ENCODE measurements at regions not wholly inside any gene's neighbourhood (a gene's known extent, or its start where the extent isn't known, plus 50 kb on each side); places are given as distances from the start of the nearest gene placed in this dataset.

- H3K4me3 ChIP-seq (ENCODE audit: low read length) = no peak overlapping the region
- no peaks in the 10 kb centered on the region for H4K20me1 ChIP-seq (ENCODE audit: low read length)
- no TSS peak for BruUV-seq (replicated peaks)
- H2AFZ ChIP-seq (ENCODE audit: low read length) = no peak overlapping the region
- H3K9me2 ChIP-seq (replicated peaks; ENCODE audit: low read length) = no peaks in the 10 kb centered on the region
- H3K36me3 ChIP-seq (ENCODE audit: low read depth, low read length) = no peaks in the 10 kb centered on the region
- peaks cover 10% of the 10 kb centered on the region; the same call in 1 of the 2 replicates for H3K27me3 ChIP-seq (ENCODE audit: low read length)
- ATAC-seq (no peak), DNase-seq (no peak)
- intact Hi-C loops (cut with micrococcal nuclease) = no loop called here
- TF ChIP-seq EZH2 (IDR thresholded peaks at IDR 0.05; ENCODE audit: low read length, unreplicated experiment) (no peak), CTCF (conservative IDR thresholded peaks at IDR 0.05; ENCODE audit: low read depth, low read length) (no peak), EZH2phosphoT487 (IDR thresholded peaks at IDR 0.05; ENCODE audit: borderline replicate concordance, low read length) (no peak)
- no peak overlapping the region for H3K9ac ChIP-seq (ENCODE audit: low read length)
- ChIA-PET POLR2A (ENCODE audit: unreplicated experiment) (no interaction called here), CTCF (no interaction called here)
- H3F3A ChIP-seq (ENCODE audit: low read length, unreplicated experiment) = no peaks in the 10 kb centered on the region
- peaks cover 15% of the 10 kb centered on the region for H3K4me1 ChIP-seq (ENCODE audit: insufficient read depth, low read length)
- no peak overlapping the region for H3K4me2 ChIP-seq (ENCODE audit: low read length)
- no peaks in the 10 kb centered on the region for H3K79me2 ChIP-seq (ENCODE audit: low read length)
- no peak overlapping the region for H3K27ac ChIP-seq (ENCODE audit: low read length)
- H3K9me3 ChIP-seq (ENCODE audit: low read length) = 0 out of 2 replicates have a peak, but pooled peaks cover 8% of the 10 kb centered on the region
These were observed 109.7 kb upstream of the HS6ST1 start for GRCh38 chr2:128428415-128428814.

- TF ChIP-seq CTCF (conservative IDR thresholded peaks at IDR 0.05; ENCODE audit: low read depth, low read length) (no peak), EZH2phosphoT487 (IDR thresholded peaks at IDR 0.05; ENCODE audit: borderline replicate concordance, low read length) (no peak), EZH2 (IDR thresholded peaks at IDR 0.05; ENCODE audit: low read length, unreplicated experiment) (no peak)
- Histone ChIP-seq H4K20me1 (ENCODE audit: low read length) (no peaks in the 10 kb centered on the region), H3K4me1 (ENCODE audit: insufficient read depth, low read length) (no peaks in the 10 kb centered on the region), H3K9me2 (replicated peaks; ENCODE audit: low read length) (no peaks in the 10 kb centered on the region), H3K79me2 (ENCODE audit: low read length) (no peaks in the 10 kb centered on the region), H2AFZ (ENCODE audit: low read length) (no peak overlapping the region), H3K9ac (ENCODE audit: low read length) (no peak overlapping the region), H3F3A (ENCODE audit: low read length, unreplicated experiment) (no peaks in the 10 kb centered on the region), H3K27me3 (ENCODE audit: low read length) (peaks cover 10% of the 10 kb centered on the region), H3K9me3 (ENCODE audit: low read length) (0 out of 2 replicates have a peak, but pooled peaks cover 8% of the 10 kb centered on the region), H3K36me3 (ENCODE audit: low read depth, low read length) (no peaks in the 10 kb centered on the region), H3K4me3 (ENCODE audit: low read length) (no peak overlapping the region), H3K27ac (ENCODE audit: low read length) (no peak overlapping the region), H3K4me2 (ENCODE audit: low read length) (no peak overlapping the region)
- DNase-seq = no peak
- ChIA-PET POLR2A (ENCODE audit: unreplicated experiment) (no interaction called here), CTCF (no interaction called here)
- no peak for ATAC-seq
- intact Hi-C loops (cut with micrococcal nuclease) = no loop called here
- no TSS peak for BruUV-seq (replicated peaks)
These were observed 113.8 kb upstream of the HS6ST1 start for GRCh38 chr2:128432423-128432822.

- Histone ChIP-seq H3K27ac (ENCODE audit: low read length) (no peak overlapping the region), H3K4me2 (ENCODE audit: low read length) (no peak overlapping the region), H3K79me2 (ENCODE audit: low read length) (no peaks in the 10 kb centered on the region), H2AFZ (ENCODE audit: low read length) (no peak overlapping the region), H3K4me1 (ENCODE audit: insufficient read depth, low read length) (no peaks in the 10 kb centered on the region), H3K9me3 (ENCODE audit: low read length) (0 out of 2 replicates have a peak, but pooled peaks cover 8% of the 10 kb centered on the region), H3K4me3 (ENCODE audit: low read length) (no peak overlapping the region), H3K27me3 (ENCODE audit: low read length) (peaks cover 8% of the 10 kb centered on the region), H4K20me1 (ENCODE audit: low read length) (no peaks in the 10 kb centered on the region), H3K36me3 (ENCODE audit: low read depth, low read length) (no peaks in the 10 kb centered on the region), H3K9me2 (replicated peaks; ENCODE audit: low read length) (no peaks in the 10 kb centered on the region), H3F3A (ENCODE audit: low read length, unreplicated experiment) (no peaks in the 10 kb centered on the region), H3K9ac (ENCODE audit: low read length) (no peak overlapping the region)
- ChIA-PET CTCF (no interaction called here), POLR2A (ENCODE audit: unreplicated experiment) (no interaction called here)
- no peak for TF ChIP-seq CTCF (conservative IDR thresholded peaks at IDR 0.05; ENCODE audit: low read depth, low read length)
- no peak for TF ChIP-seq EZH2phosphoT487 (IDR thresholded peaks at IDR 0.05; ENCODE audit: borderline replicate concordance, low read length)
- no peak for TF ChIP-seq EZH2 (IDR thresholded peaks at IDR 0.05; ENCODE audit: low read length, unreplicated experiment)
- DNase-seq = no peak
- BruUV-seq (replicated peaks) = no TSS peak
- no peak for ATAC-seq
- intact Hi-C loops (cut with micrococcal nuclease) = no loop called here
These were observed 115.4 kb upstream of the HS6ST1 start for GRCh38 chr2:128433911-128434550.
